HepG2 (cell line): ENCODE measurements at regions not wholly inside any gene's neighbourhood (a gene's known extent, or its start where the extent isn't known, plus 50 kb on each side); places are given as distances from the start of the nearest gene placed in this dataset.

Experiments used
- CBFB ChIP-seq: sonication (generic); formaldehyde crosslinking; IDR thresholded peaks from 2 replicates; pipeline ENCODE4 v1.4.0; 2020; ENCODE audit warnings: missing genetic modification reagents
- FOXM1 ChIP-seq: sonication (generic); formaldehyde crosslinking; IDR thresholded peaks from 2 replicates; pipeline ENCODE4 v1.5.0; 2020; ENCODE audit warnings: missing genetic modification reagents
- HOXA9 ChIP-seq: sonication (generic); formaldehyde crosslinking; IDR thresholded peaks from 2 replicates; pipeline ENCODE4 v1.8.1; 2022; ENCODE audit warnings: missing genetic modification reagents, mild to moderate bottlenecking, moderate library complexity, borderline replicate concordance
- MTA1 ChIP-seq: sonication (generic); formaldehyde crosslinking; IDR thresholded peaks from 2 replicates; pipeline ENCODE4 v1.4.0; 2020; ENCODE audit warnings: missing genetic modification reagents, mild to moderate bottlenecking, borderline replicate concordance
- PHF8 ChIP-seq: sonication (generic); formaldehyde crosslinking; IDR thresholded peaks from 2 replicates; pipeline ENCODE4 v1.5.0; 2020; ENCODE audit warnings: missing genetic modification reagents
- ZBTB1 ChIP-seq: sonication (generic); formaldehyde crosslinking; IDR thresholded peaks from 2 replicates; pipeline ENCODE4 v1.4.0; 2020; ENCODE audit warnings: missing genetic modification reagents, borderline replicate concordance
- ZNF550 ChIP-seq: sonication (generic); formaldehyde crosslinking; IDR thresholded peaks from 2 replicates; pipeline ENCODE4 v1.4.0; 2020; ENCODE audit warnings: mild to moderate bottlenecking, missing genetic modification reagents, borderline replicate concordance
- TF ChIP-seq, protein P1 (sequence below): IDR thresholded peaks from 2 replicates; pipeline ENCODE4 v1.6.1; 2016; ENCODE audit warnings: low read depth, control low read depth

DNA sequence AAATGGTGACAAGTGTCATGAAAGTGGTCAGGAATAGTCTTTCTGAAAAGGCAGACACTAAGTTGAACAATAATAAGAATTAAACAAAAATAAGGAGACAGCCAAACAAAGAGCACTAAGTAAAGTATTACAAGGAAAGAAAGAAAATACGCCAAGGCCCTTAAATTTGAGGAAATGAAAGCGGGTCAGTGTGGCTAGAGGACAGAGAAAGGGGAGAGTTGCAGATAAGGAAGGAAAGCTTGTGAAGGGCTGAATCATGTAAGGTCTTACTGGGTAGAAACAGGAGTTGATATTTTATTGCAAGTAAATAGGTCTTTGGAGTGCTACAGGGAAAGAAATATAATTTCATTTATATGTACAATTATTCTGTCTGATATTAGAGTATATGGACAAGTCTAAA lies 732.1 kb downstream of the EPHA7 start:
- TF ChIP-seq HOXA9 (CRISPR knock-in tag), result no peak
- TF ChIP-seq CBFB (CRISPR knock-in tag), result no peak
- no peak for TF ChIP-seq PHF8 (CRISPR knock-in tag)
- no peak for TF ChIP-seq ZBTB1 (CRISPR knock-in tag)
- TF ChIP-seq, protein P1, sequence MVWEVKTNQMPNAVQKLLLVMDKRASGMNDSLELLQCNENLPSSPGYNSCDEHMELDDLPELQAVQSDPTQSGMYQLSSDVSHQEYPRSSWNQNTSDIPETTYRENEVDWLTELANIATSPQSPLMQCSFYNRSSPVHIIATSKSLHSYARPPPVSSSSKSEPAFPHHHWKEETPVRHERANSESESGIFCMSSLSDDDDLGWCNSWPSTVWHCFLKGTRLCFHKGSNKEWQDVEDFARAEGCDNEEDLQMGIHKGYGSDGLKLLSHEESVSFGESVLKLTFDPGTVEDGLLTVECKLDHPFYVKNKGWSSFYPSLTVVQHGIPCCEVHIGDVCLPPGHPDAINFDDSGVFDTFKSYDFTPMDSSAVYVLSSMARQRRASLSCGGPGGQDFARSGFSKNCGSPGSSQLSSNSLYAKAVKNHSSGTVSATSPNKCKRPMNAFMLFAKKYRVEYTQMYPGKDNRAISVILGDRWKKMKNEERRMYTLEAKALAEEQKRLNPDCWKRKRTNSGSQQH (CRISPR knock-in tag), result no peak
- no peak for TF ChIP-seq FOXM1 (CRISPR knock-in tag)
- no peak for TF ChIP-seq ZNF550 (CRISPR knock-in tag)
- no peak for TF ChIP-seq MTA1 (CRISPR knock-in tag)
